ENCODE measurements at regions not wholly inside any gene's neighbourhood (a gene's known extent, or its start where the extent isn't known, plus 50 kb on each side); places are given as distances from the start of the nearest gene placed in this dataset.

DNA sequence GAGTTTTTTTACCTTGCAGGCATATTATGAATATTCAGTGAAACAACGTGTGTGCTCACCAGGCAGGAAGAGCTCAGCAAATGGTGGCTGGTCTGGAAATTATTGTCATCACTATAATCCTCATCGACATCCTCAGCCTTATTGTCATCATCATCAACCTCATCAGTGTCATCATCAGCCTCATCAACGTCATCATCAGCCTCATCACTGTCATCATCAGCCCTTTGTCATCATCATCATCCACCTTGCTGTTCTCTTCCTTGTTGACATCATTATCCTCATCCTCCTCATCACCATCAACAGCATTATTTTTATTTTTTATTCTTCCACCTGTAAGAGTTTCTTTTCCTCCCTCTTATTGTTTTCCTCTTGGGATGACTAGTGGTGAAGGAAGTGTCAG, 142.3 kb upstream of the GPR26 start:
- ChIA-PET POLR2A (no interaction called here), CTCF (ENCODE audit: low intra/inter-chr PET ratio, low total read pairs) (interaction anchor here (0.6 kb wide), 1 partner anchor 1007 kb away, joined by 3 read pairs; no protein-coding TSS in a partner anchor)
- H3K4me1 ChIP-seq (ENCODE audit: insufficient read depth, low read length) = no peaks in the 10 kb centered on the region
- H3K79me2 ChIP-seq (ENCODE audit: insufficient read depth, low read length) = no peaks in the 10 kb centered on the region
- H3K9ac ChIP-seq (ENCODE audit: insufficient read depth, low read depth, low read length) = no peak overlapping the region
- intact Hi-C loops (cut with micrococcal nuclease; ENCODE audit: unreplicated experiment) = no loop called here
- ATAC-seq = no peak
- no peaks in the 10 kb centered on the region for H3K9me3 ChIP-seq (ENCODE audit: low read length)
- no peak for DNase-seq (ENCODE audit: low spot score)
- H4K20me1 ChIP-seq (ENCODE audit: insufficient read depth, low read length) = no peaks in the 10 kb centered on the region
- H3K36me3 ChIP-seq (replicated peaks in 1 of 2; ENCODE audit: control insufficient read depth in 1 of 2, insufficient read depth in 2 of 2, low read length in 2 of 2) = no peaks in the 10 kb centered on the region
- no peak overlapping the region for H3K4me3 ChIP-seq (replicated peaks in 1 of 3; ENCODE audit: insufficient read depth in 1 of 3, low read depth in 2 of 3, low read length in 3 of 3)
- WGBS (ENCODE audit: low lambda C conversion rate) = 0% methylated on average over 3 of the region's 3 CpGs
- no peaks in the 10 kb centered on the region for H3K27me3 ChIP-seq (ENCODE audit: control insufficient read depth in 1 of 2, insufficient read depth in 2 of 2, low read length in 2 of 2)
- no peak overlapping the region for H2AFZ ChIP-seq (ENCODE audit: low read length)
- TF ChIP-seq RBAK (CRISPR knock-in tag; IDR thresholded peaks at IDR 0.05) (no peak), KDM5B (CRISPR knock-in tag; IDR thresholded peaks at IDR 0.05; ENCODE audit: borderline replicate concordance) (no peak), HNRNPK (IDR thresholded peaks at IDR 0.05; ENCODE audit: low read depth, low read length, poor library complexity, severe bottlenecking) (no peak), EEA1 (CRISPR knock-in tag; IDR thresholded peaks at IDR 0.05; ENCODE audit: borderline replicate concordance) (no peak), RBM39 (IDR thresholded peaks at IDR 0.05; ENCODE audit: low read depth, low read length, poor library complexity, severe bottlenecking) (no peak), HNRNPLL (IDR thresholded peaks at IDR 0.05; ENCODE audit: low read depth, low read length, poor library complexity, severe bottlenecking) (no peak), ZNF558 (CRISPR knock-in tag; IDR thresholded peaks at IDR 0.05; ENCODE audit: borderline replicate concordance) (no peak), BCL6 (CRISPR knock-in tag; IDR thresholded peaks at IDR 0.05) (no peak), RELA (CRISPR knock-in tag; IDR thresholded peaks at IDR 0.05) (no peak), CREB1 (IDR thresholded peaks at IDR 0.05) (peak; percentile 95), CREB1 (CRISPR knock-in tag; IDR thresholded peaks at IDR 0.05) (no peak), MIER3 (CRISPR knock-in tag; IDR thresholded peaks at IDR 0.05; ENCODE audit: borderline replicate concordance) (no peak), ONECUT2 (CRISPR knock-in tag; IDR thresholded peaks at IDR 0.05) (no peak), ATF7 (IDR thresholded peaks at IDR 0.05) (peak; percentile 35; the same call in 1 of the 2 replicates), ATF7 (CRISPR knock-in tag; IDR thresholded peaks at IDR 0.05) (no peak), HMGA1 (CRISPR knock-in tag; conservative IDR thresholded peaks at IDR 0.05) (no peak), ASH2L (IDR thresholded peaks at IDR 0.05; ENCODE audit: insufficient read length, low read depth, low read length) (no peak)
- TF ChIP-seq, protein P1, sequence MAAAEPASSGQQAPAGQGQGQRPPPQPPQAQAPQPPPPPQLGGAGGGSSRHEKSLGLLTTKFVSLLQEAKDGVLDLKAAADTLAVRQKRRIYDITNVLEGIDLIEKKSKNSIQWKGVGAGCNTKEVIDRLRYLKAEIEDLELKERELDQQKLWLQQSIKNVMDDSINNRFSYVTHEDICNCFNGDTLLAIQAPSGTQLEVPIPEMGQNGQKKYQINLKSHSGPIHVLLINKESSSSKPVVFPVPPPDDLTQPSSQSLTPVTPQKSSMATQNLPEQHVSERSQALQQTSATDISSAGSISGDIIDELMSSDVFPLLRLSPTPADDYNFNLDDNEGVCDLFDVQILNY (CRISPR knock-in tag; conservative IDR thresholded peaks at IDR 0.05) = no peak
- in situ Hi-C loops (cut with HindIII; ENCODE audit: extremely low pct_ligation_motif_present, low pct_unique_long_range_greater_than_20kb) = no loop called here
- BruUV-seq (replicated peaks) = no TSS peak
- no peak overlapping the region for H3K4me2 ChIP-seq (ENCODE audit: low read depth, low read length)
- no peak overlapping the region for H3K27ac ChIP-seq (ENCODE audit: extremely low read length, insufficient read depth, low read length)
- FAIRE-seq = no peak

All from HepG2 (cell line).